ENCODE measurements at regions not wholly inside any gene's neighbourhood (a gene's known extent, or its start where the extent isn't known, plus 50 kb on each side); places are given as distances from the start of the nearest gene placed in this dataset.
"Not testable (repeated sequence)": the region's sequence is repeated elsewhere in the genome, so short reads cannot be mapped to it uniquely, and the experiment has no call there.

GRCh38 chr9:6160579-6160978, 55.0 kb upstream of the IL33 start:
- DNase-seq (ENCODE audit: low read depth), result no peak

DNA sequence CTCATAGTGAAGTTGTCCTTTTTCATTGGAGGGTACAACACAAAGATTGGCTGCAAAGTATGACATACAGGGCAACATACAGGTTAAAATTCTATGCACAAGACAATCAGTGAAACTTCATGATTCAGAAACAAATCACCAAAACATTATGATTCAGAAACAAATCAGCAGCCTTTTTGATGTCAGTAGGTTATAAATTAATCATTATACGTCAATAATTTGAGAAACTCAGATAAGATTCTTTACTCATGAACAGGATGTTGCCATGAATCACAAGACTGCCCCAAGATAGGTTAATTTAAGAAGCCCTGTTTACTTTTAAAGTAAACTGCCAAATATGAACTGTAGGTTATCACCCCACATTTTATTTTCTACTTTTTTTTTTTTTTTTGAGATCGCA, 62.2 kb upstream of the IL33 start:
- DNase-seq (ENCODE audit: low read depth), result peak; percentile 52

GRCh38 chr9:6152788-6153187, 62.8 kb upstream of the IL33 start:
- DNase-seq (ENCODE audit: low read depth), result no peak

DNA sequence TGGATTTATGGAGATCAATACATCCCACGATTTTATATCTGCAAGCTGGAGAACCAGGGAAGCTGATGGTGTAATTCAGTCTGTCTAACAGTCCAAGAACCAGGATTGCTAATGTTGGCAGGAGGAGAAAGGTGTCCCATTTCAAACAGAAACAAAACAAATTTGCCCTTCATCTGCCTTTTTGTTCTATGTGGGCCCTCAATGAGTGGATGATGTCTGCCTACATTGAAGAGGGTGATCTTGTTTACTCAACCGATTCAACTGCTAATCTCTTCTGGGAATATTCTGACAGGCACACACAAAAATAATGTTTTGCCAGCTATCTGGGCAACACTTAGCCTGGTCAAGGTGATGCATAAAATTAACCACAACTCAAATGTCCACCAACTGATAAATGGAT, 65.1 kb upstream of the IL33 start:
- DNase-seq (ENCODE audit: low read depth), result no peak

- DNase-seq (ENCODE audit: low read depth), result peak; percentile 7
Measured at GRCh38 chr9:6149315-6149714, 66.3 kb upstream of the IL33 start.

- peak; percentile 45 for DNase-seq (ENCODE audit: low read depth)
Measured at GRCh38 chr9:6147846-6148245, 67.8 kb upstream of the IL33 start.

DNA sequence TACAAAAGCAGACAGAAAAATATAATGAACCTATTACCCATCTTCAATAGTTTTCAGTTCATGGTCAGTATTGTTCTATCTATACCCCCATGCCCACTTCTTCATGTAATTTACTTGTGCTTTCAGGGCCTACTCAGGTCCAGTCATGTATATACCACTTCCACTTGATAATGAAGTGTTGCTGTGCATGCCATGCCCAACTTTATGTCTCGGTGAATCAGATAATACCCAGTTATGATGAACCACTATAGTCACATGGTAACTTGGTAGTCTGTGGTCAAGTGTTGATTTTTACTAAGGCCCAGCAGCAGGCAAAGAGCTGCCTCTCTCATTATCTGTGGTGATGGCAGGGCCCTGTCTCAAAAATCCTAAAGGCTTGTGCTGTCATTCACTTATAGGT, 70.7 kb upstream of the IL33 start:
- DNase-seq (ENCODE audit: low read depth), result no peak

DNA sequence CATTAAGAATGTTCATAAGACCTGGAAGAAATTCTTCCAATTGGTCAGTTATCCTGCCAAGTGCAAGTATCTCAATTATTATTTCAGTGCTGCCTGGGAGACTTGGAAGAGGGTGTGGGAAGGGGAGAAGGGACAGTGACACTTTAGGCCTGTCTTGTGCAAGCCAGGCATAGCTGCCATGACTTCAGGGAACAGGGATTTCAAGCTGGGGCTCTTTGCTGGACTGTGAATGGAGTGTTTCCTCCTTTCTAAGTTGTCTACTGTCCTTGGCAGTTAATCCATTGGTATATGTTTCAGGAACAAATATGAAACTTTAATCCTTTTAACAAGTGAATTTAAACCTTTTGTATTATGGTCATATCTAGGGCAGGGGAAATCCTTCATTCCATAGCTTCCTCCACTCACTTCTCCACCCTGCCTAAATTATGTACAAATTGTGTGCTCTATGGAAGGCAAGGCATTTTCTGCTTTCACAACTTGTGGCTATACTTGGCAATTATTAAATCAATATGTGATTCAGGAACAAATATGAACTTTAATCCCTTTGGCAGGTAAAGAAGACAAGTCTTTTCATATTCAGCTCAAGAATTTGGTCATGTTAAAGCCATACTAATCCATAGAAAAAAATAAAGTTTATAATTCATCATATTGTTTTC, 72.7 kb upstream of the IL33 start:
- no peak for DNase-seq (ENCODE audit: low read depth)

DNA sequence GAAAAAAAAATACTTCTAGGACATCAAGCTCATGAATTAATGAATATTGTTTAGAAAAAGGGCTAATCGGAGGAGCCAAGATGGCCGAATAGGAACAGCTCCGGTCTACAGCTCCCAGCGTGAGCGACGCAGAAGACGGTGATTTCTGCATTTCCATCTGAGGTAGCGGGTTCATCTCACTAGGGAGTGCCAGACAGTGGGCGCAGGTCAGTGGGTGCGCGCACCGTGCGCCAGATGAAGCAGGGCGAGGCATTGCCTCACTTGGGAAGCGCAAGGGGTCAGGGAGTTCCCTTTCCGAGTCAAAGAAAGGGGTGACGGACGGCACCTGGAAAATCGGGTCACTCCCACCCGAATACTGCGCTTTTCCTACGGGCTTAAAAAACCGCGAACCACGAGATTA, 79.8 kb upstream of the IL33 start:
- DNase-seq (ENCODE audit: low read depth), result not testable (repeated sequence)

GRCh38 chr9:6134661-6135180, 80.9 kb upstream of the IL33 start:
- no peak for DNase-seq (ENCODE audit: low read depth)

DNA sequence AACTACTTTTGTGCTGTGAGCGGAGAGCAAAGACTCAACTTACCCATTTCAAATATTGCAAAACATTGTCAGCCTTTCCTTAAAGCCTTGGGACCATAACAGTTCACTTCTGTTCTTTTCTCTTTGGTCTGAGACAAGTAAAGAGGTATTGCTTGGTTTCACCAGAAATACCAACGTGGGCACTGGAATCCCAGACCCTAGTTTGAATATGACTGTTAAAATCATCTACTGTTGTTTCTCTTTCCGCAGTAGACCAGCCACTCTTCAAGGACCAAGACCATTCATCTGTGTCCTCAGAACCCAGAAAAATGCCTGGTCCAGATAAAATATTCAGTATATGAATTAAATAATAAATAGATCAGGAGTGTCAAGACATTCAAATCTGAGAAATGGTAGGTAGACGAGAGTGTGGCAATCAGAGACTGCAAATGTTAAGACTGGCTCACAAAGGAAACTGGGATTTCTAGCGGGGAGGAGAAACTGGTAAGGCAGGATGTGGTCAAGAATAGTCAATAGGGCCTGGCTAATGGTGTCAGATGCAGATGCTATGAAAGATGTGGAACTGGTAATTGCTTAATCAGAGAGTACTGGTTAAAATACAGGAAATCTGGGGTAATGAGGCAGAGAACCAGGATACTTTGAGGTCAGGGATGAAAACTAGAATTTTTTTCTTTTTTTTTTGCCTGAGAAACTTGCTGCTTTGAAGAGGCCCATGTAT, 82.1 kb upstream of the IL33 start:
- DNase-seq (ENCODE audit: low read depth), result peak; percentile 36

GRCh38 chr9:6132650-6133049, 83.0 kb upstream of the IL33 start:
- DNase-seq (ENCODE audit: low read depth), result no peak

- no peak for DNase-seq (ENCODE audit: low read depth)
Measured at GRCh38 chr9:6128030-6128429, 87.6 kb upstream of the IL33 start.

GRCh38 chr9:6126377-6126776, 89.2 kb upstream of the IL33 start:
- no peak for DNase-seq (ENCODE audit: low read depth)

GRCh38 chr9:6123416-6123815, 92.2 kb upstream of the IL33 start:
- no peak for DNase-seq (ENCODE audit: low read depth)

DNA sequence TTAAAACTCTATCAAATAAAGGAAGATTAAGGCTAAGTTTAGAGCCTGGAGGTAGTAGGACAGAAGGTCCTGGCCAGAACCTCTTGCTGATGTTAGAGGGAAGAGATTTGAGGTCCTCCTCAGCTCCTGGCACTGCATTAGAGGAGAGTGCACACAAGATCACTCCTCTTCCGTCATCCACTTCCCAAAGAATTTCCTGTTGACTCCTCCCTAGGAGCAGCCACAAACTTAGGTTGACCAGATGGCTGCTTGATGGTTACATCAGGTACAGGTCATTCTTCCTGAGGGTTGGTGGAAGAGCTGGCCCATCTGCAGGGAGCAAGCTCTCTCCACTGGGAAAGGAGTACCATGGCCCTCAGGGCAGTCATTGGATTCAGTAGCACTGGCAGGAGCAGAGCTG, 93.9 kb upstream of the IL33 start:
- DNase-seq (ENCODE audit: low read depth), result no peak

GRCh38 chr9:6114424-6114823, 99.0 kb upstream of the RANBP6 start:
- no peak for DNase-seq (ENCODE audit: low read depth)

DNA sequence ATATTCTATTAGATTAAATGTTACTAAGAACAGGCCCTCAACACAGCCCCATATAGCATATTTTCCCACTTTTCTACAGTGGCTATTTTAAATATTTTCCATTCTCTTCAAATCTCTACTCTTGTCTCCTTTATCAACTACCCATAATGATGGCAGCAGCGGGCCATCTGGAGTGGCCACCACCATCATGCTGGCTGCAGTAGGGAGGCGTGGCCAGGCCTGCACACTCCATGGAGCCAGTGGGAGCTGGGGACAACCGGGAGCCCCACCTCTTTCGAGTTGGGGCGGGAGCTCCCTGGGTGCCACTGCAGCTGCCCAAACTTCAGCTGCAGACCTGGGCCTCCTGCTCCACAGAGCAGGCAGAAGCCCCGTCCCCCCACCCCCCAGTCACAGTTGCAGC, 98.4 kb upstream of the RANBP6 start:
- no peak for DNase-seq (ENCODE audit: low read depth)

DNA sequence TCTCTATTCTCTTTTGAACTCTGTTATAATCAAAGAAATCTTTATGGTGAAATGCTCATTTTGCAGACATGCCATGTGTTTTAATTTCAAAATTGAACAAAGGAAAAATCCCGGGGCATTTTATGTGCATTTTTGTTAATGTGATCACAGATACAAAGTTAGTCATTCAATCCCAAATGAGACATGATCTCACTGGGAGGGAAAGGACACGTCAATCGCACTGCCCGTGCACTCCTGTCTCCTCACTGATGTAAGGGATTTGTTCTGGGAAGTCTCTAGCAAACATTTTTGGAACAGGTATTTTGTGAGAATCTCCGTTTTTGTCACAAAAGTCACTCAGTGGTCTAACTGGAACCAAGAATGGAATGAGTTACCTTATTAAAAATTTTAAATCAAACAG, 97.9 kb upstream of the RANBP6 start:
- no peak for DNase-seq (ENCODE audit: low read depth)

DNA sequence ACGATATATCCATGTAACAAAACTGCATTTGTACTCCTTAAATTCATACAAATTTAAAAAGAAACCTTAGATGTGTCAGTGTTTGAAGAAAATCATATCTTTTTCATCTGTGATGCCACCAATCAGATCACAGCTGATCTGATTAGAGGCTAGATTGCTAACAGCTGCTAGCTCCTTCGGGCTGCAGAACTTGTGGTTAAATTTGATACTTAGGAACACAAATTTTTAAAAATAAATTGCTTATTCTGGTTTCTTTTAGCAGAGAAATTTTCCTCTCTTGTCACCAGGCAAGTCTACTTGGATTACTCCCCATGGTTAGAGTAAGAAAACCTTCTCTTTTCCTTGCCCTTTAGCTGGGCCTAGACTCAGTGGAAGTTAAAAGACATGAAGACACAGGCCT, 94.6 kb upstream of the RANBP6 start:
- DNase-seq (ENCODE audit: low read depth), result no peak

GRCh38 chr9:6109571-6109970, 94.1 kb upstream of the RANBP6 start:
- DNase-seq (ENCODE audit: low read depth), result no peak

DNA sequence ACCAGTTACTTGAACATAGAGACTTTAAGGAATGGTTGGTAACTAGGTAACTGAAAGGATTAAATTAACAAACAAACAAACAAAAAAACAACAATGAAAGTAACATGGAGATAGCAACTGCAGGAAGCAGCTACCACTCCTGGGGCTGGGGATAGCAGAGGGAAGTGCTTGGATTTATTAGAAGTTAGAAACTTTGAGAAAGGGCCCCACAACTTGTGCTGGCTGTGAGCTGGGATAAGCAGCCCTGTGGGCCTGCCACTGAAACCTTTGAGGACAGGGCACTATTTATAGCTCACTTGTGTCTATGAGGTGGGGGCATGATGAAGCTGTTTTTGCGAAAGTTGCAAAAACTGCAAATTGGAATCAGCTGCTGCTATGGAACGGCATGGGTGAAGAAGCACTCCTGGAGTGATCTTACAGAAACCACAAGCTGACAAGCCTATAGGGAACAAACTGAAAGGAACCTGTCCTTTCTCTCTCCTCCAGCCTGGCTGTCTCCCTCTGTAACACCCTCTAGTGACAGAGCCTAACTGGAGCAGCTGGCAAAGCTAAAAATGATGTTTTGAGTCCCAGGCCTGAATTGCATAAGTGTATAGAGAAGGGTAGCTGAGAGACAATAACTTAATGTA, 91.4 kb upstream of the RANBP6 start:
- DNase-seq (ENCODE audit: low read depth), result peak; percentile 19

DNA sequence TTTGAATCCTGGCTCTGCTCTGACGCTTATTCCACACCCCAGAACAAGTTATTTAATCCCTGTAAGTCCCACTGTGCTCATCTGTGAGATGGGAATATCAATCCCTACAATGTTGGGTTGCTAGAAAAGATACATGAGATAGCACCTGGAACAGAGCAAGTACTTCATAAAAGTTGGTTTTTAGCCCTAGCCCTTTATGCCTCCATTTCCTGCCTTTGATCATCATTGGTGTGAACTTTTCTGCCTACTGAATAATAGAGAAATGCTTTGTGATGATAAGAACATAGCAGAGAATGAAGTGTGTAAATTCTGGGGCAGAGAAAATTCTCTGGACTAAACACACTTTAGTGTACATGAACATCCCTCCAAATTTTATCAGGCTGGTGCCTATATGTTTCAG, 90.3 kb upstream of the RANBP6 start:
- no peak for DNase-seq (ENCODE audit: low read depth)
